ENCODE measurements at regions not wholly inside any gene's neighbourhood (a gene's known extent, or its start where the extent isn't known, plus 50 kb on each side); places are given as distances from the start of the nearest gene placed in this dataset.

DNA sequence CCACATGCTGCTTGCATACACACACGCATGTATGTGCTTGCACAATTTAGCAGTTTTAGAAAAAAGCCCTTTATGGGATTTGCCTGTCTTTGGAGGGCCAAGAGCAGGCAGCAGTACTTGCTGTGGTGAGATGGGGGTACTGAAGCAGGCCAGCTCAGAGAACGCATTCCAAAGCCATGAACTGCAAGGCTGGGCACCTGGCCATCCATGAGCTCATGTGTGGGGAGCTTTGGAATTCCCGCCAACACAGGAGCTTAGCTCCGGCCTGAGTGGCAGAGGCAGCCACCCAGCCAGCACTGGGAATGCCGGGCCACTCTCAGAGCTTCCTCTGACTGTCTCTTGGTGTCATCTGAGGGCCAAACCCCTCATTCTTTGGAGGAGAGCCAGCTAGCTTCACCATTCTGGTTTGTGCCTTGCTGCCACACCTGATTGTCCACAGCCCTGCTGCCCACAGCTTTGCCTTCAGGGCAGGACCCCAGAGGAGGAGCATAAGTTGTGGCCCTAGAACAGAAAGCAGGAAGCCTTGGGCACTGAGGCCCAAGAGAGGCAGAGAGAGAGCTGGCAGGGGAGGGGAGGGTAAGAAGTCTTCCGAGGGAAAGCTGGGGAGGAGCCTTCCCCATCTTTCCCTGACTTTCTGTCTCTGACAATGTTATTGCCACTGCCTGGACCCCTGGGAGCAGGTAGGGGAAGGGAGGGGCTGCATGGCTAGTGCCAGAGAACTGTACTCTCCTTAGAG is 92.1 kb upstream of the POU3F1 start:
- TF ChIP-seq, protein P1, sequence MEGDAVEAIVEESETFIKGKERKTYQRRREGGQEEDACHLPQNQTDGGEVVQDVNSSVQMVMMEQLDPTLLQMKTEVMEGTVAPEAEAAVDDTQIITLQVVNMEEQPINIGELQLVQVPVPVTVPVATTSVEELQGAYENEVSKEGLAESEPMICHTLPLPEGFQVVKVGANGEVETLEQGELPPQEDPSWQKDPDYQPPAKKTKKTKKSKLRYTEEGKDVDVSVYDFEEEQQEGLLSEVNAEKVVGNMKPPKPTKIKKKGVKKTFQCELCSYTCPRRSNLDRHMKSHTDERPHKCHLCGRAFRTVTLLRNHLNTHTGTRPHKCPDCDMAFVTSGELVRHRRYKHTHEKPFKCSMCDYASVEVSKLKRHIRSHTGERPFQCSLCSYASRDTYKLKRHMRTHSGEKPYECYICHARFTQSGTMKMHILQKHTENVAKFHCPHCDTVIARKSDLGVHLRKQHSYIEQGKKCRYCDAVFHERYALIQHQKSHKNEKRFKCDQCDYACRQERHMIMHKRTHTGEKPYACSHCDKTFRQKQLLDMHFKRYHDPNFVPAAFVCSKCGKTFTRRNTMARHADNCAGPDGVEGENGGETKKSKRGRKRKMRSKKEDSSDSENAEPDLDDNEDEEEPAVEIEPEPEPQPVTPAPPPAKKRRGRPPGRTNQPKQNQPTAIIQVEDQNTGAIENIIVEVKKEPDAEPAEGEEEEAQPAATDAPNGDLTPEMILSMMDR (conservative IDR thresholded peaks at IDR 0.05 in 1 of 2, IDR thresholded peaks at IDR 0.05 in 1 of 2; ENCODE audit: low read depth in 1 of 2, low read length in 2 of 2): peak; percentile 13 to 30
- TF ChIP-seq EZH2 (IDR thresholded peaks at IDR 0.05; ENCODE audit: low read length, missing control alignments): no peak

Data from fibroblast of lung (primary cell).